SH-SY5Y (cell line): ENCODE measurements at regions not wholly inside any gene's neighbourhood (a gene's known extent, or its start where the extent isn't known, plus 50 kb on each side); places are given as distances from the start of the nearest gene placed in this dataset.

Source experiments
- GATA2 ChIP-seq: IDR thresholded peaks from 2 replicates; pipeline ENCODE4 v1.6.1; 2011; ENCODE audit warnings: mild to moderate bottlenecking, low read depth, low read length
- GATA3 ChIP-seq: IDR thresholded peaks from 2 replicates; pipeline ENCODE4 v1.6.1; 2011; ENCODE audit warnings: low read depth, mild to moderate bottlenecking, low read length, moderate library complexity

DNA sequence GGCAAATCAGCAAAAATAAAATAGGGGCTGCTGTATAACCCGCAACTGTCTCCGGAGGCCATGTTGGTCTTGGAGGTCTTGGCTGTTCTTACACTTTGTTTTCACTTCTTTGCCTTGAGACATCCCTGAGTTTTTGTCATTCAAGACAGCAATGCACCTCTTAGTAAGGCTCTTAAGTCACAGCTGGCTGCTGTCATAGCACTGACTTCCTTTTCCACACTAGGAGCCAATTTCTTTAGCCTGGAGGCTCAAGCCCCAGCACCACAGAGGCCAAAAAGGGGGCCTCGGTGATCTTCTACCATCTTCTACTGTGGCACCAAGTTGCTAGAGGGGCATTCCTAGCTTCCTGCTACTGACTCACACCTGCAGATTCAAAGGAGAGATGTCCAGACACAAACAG, 536.3 kb downstream of the CDH26 start:
- TF ChIP-seq GATA2, result no peak
- no peak for TF ChIP-seq GATA3
